Left colon (tissue), 2 donors: ENCODE measurements at regions not wholly inside any gene's neighbourhood (a gene's known extent, or its start where the extent isn't known, plus 50 kb on each side); places are given as distances from the start of the nearest gene placed in this dataset.

Source experiments
- ATAC-seq: fragments of 200-7000 bp; cut with Tn5 transposase; one replicate; pipeline ENCODE4 v1.9.1; 2020; ENCODE audit warnings: mild to moderate bottlenecking, moderate library complexity
- DNase-seq, 2 donors: peaks; one replicate each; pipeline ENCODE4 v3.0.0-alpha.2; 2020
- intact Hi-C, 2 donors: fragments of 100-400 bp; cut with DNase I in 1 of 2; cut with micrococcal nuclease in 1 of 2; formaldehyde crosslinking; loops; one replicate each; pipeline versions ENCODE4 v1.11.2 to v1.14.0; 2022; cut with DNase I, micrococcal nuclease
- donor health status: DM: no; HTN: no; CAD: no.
- donor health status: DM: yes; HTN: yes; CAD: no.

GRCh38 chr16:64589836-64590235 lies 532.0 kb downstream of the CDH11 start:
- no peak for ATAC-seq
- intact Hi-C loops, result no loop called here
- no peak for DNase-seq

GRCh38 chr16:64586781-64587180 lies 535.1 kb downstream of the CDH11 start:
- no peak for DNase-seq
- intact Hi-C loops, result no loop called here
- no peak for ATAC-seq

GRCh38 chr16:64585367-64585766 lies 536.5 kb downstream of the CDH11 start:
- intact Hi-C loops, result no loop called here
- ATAC-seq, result no peak
- no peak for DNase-seq

GRCh38 chr16:64580558-64580957 lies 541.3 kb downstream of the CDH11 start:
- ATAC-seq (no peak), DNase-seq (no peak)
- intact Hi-C loops, result no loop called here

GRCh38 chr16:64579712-64580111 lies 542.2 kb downstream of the CDH11 start:
- ATAC-seq, result no peak
- no peak for DNase-seq
- intact Hi-C loops, result no loop called here

- intact Hi-C loops, result no loop called here
Measured at GRCh38 chr16:64545768-64546167, 576.1 kb downstream of the CDH11 start.

GRCh38 chr16:64544859-64545258 lies 577.0 kb downstream of the CDH11 start:
- intact Hi-C loops, result no loop called here
- ATAC-seq (no peak), DNase-seq (no peak)

More at GRCh38 chr16:64545768-64546167, 576.1 kb downstream of the CDH11 start:
- ATAC-seq (no peak), DNase-seq (no peak)

GRCh38 chr16:64543441-64543840 lies 578.4 kb downstream of the CDH11 start:
- ATAC-seq (no peak), DNase-seq (no peak)
- intact Hi-C loops, result no loop called here

- no peak for ATAC-seq
- intact Hi-C loops, result no loop called here
- DNase-seq, result no peak
Measured at GRCh38 chr16:64543031-64543430, 578.8 kb downstream of the CDH11 start.

- DNase-seq (no peak), ATAC-seq (no peak)
- intact Hi-C loops, result no loop called here
Measured at GRCh38 chr16:64542152-64542551, 579.7 kb downstream of the CDH11 start.

- ATAC-seq (no peak), DNase-seq (no peak)
- intact Hi-C loops, result no loop called here
Measured at GRCh38 chr16:64541621-64542020, 580.2 kb downstream of the CDH11 start.

- no peak for ATAC-seq
- intact Hi-C loops, result no loop called here
- no peak for DNase-seq
Measured at GRCh38 chr16:64540434-64540833, 581.4 kb downstream of the CDH11 start.

- no peak for ATAC-seq
- no peak for DNase-seq
- intact Hi-C loops, result no loop called here
Measured at GRCh38 chr16:64539811-64540371, 582.0 kb downstream of the CDH11 start.

- ATAC-seq (no peak), DNase-seq (no peak)
- intact Hi-C loops, result no loop called here
Measured at GRCh38 chr16:64534180-64534780, 587.6 kb downstream of the CDH11 start.

- no peak for DNase-seq
- intact Hi-C loops, result no loop called here
- no peak for ATAC-seq
Measured at GRCh38 chr16:64532691-64533090, 589.2 kb downstream of the CDH11 start.

- ATAC-seq (no peak), DNase-seq (no peak)
- intact Hi-C loops, result no loop called here
Measured at GRCh38 chr16:64532117-64532516, 589.7 kb downstream of the CDH11 start.

- DNase-seq (no peak), ATAC-seq (no peak)
- intact Hi-C loops, result no loop called here
Measured at GRCh38 chr16:64531401-64531800, 590.5 kb downstream of the CDH11 start.

- intact Hi-C loops, result no loop called here
- ATAC-seq (no peak), DNase-seq (no peak)
Measured at GRCh38 chr16:64522548-64522947, 599.3 kb downstream of the CDH11 start.

GRCh38 chr16:64513871-64514270 lies 608.0 kb downstream of the CDH11 start:
- DNase-seq (no peak), ATAC-seq (no peak)
- intact Hi-C loops, result no loop called here

- intact Hi-C loops, result no loop called here
- no peak for ATAC-seq
Measured at GRCh38 chr16:64507240-64508024, 614.4 kb downstream of the CDH11 start.

More at GRCh38 chr16:64507240-64508024, 614.4 kb downstream of the CDH11 start:
- DNase-seq, result no peak
